Hematopoietic multipotent progenitor cell (in vitro differentiated cells): ENCODE measurements at regions not wholly inside any gene's neighbourhood (a gene's known extent, or its start where the extent isn't known, plus 50 kb on each side); places are given as distances from the start of the nearest gene placed in this dataset.
"Not testable (repeated sequence)": the region's sequence is repeated elsewhere in the genome, so short reads cannot be mapped to it uniquely, and the experiment has no call there.

Experiments
- DNase-seq, 3 donors: peaks; one replicate each; pipeline ENCODE4 v3.0.0-alpha.2; 2011 to 2015; ENCODE audit warnings: low read depth in 2 of 3, low spot score in 2 of 3

GRCh38 chr2:64277101-64277849, 133.1 kb upstream of the PELI1 start:
- peak in 1 of 3 donors; percentile 27 for DNase-seq

- not testable (repeated sequence) for DNase-seq
Measured at GRCh38 chr2:64280812-64281211, 136.6 kb upstream of the PELI1 start.

- no peak for DNase-seq
Measured at GRCh38 chr2:64283006-64283570, 138.9 kb upstream of the PELI1 start.

DNA sequence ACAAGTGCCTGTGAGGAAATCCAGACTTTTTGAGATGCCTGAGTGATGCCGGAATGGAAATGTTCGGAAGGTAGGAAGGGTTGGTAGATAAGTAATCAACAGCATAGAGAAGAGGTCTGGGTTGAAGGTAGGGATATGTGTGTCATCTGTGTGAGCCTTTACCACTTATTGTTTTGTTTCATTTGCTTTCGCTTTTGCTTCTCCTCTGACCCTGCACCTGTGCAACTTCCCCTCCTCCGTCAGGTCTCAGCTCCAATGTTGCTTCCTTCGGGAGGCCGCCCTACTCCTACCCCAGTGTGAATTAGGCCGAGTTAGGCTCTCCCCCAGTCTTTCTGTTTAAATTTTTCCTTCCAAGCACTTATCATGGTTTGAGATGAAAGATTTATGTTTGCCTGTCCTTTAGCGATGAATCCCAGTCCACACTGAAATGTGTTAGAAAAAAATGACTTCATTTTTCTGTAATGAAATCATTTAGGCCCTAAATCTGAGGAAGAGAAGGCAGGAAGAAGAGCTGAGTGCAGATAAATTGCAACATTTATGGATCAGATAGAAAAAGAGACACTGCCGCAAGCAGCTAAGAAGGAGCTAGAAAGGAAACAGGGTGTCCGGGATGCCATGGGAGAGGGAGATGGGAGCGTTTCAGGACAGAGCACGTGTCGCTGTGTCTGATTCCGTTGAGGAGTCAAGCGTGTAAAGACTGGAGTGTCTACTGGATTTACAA, 139.6 kb upstream of the PELI1 start:
- peak in 1 of 3 donors; percentile 55 for DNase-seq

- no peak for DNase-seq
Measured at GRCh38 chr2:64284751-64285150, 140.5 kb upstream of the PELI1 start.

GRCh38 chr2:64287202-64287740, 143.1 kb upstream of the PELI1 start:
- DNase-seq = no peak

DNA sequence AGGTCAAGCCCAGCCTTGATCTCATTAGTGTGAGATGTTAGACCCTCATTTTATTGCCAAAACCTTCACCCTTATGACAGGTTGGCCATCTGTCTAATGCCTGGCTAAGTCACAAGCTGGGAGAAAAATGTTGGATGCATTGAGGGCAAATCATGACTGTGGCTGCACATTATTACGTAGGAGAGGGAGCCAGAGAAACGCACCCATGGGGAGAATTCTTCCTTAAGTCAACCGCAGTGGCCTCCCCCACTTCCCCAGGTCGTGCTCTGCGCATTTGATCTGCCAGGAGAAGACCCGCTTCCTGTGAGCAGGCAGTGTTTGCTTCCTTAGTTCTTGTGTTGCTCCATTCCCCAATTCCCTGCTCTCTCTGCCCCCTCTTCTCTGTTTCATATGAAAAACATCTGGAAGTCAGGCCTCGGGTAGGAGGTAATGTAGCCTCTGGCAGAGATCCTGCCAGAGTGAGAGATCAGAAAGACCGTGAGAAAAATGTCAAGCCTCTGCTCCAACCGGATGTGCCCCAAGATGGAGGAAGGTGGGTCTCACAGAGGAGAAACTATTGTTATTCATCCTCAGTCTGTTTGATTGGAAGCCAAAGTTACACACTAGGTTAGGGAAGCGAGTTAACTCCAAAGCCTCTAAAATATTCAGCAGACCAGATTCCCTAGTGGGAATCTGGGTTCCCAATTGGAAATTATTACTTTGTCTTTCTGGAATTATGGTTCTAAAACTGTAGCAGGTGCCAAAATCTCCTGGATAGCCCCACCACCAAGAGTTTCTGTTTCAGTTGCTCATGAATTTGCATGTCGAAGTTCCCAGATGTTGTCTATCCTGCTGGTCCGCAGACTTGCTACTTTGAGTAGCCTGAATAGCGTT, 144.3 kb upstream of the PELI1 start:
- no peak for DNase-seq

GRCh38 chr2:64289251-64289650, 145.0 kb upstream of the PELI1 start:
- no peak for DNase-seq

GRCh38 chr2:64289737-64290136, 145.5 kb upstream of the PELI1 start:
- no peak for DNase-seq

- no peak for DNase-seq
Measured at GRCh38 chr2:64291181-64291580, 147.0 kb upstream of the PELI1 start.

GRCh38 chr2:64295326-64296139, 151.3 kb upstream of the PELI1 start:
- no peak for DNase-seq

GRCh38 chr2:64296140-64296480, 151.9 kb upstream of the PELI1 start:
- DNase-seq = peak in 1 of 3 donors; percentile 34

GRCh38 chr2:64296695-64297346, 152.6 kb upstream of the PELI1 start:
- DNase-seq = no peak

- DNase-seq = peak in 1 of 3 donors; percentile 38
Measured at GRCh38 chr2:64298161-64298560, 153.9 kb upstream of the PELI1 start.

DNA sequence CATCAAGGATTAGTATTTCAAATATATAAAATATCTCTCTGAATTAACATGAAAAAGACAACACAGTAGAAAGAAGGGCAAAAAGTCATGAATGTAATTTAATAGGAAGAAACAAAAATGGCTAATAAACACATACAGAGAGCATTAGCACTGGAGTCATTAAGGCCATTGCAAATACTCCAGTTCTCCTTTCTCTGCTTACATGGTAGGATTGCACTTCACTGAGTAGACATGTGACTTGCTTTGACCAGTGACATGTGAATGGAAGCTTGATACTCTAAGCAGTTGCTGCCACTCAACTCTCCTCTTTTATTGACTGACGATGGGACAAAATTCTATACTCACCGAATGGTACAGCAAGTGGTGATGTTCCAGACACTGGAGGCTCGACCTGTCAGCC, 153.9 kb upstream of the LGALSL start:
- DNase-seq = no peak

DNA sequence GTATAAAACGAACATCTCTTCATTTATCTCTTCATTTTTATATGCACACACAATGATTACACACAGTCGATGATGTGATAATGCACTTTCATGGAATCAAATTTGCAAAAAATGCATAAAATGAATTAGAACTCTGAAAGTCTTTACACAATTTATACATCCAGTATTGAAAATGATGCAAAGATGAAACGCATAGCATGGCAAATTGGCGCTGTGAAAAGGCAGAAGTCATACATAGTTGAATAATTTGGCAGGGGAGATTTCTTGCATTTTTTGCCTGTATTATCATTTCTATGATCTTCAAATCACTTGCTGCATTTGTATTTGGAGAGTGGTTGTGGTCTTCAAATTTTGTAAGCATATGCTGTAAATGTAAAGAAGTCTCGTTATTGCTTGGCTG, 150.7 kb upstream of the LGALSL start:
- no peak for DNase-seq

DNA sequence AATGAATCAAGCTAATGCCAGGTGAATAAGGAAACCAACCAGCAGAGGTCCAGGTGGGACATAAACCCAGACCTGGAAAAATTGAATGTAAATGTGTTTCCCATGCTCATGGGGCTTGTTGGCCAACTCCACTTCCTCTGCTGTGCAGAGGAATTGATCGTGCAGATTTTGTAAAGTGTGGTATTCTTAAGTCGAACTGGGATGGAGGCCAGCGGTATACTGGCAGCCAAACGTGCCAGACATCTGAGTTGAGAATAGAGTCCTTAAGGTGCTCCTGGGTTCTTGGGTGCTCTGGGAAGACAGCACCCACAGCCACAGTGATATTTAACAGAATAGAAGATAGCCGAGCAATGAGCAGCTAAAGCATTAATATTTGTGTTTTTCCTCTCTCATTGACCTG, 146.5 kb upstream of the LGALSL start:
- no peak for DNase-seq

DNA sequence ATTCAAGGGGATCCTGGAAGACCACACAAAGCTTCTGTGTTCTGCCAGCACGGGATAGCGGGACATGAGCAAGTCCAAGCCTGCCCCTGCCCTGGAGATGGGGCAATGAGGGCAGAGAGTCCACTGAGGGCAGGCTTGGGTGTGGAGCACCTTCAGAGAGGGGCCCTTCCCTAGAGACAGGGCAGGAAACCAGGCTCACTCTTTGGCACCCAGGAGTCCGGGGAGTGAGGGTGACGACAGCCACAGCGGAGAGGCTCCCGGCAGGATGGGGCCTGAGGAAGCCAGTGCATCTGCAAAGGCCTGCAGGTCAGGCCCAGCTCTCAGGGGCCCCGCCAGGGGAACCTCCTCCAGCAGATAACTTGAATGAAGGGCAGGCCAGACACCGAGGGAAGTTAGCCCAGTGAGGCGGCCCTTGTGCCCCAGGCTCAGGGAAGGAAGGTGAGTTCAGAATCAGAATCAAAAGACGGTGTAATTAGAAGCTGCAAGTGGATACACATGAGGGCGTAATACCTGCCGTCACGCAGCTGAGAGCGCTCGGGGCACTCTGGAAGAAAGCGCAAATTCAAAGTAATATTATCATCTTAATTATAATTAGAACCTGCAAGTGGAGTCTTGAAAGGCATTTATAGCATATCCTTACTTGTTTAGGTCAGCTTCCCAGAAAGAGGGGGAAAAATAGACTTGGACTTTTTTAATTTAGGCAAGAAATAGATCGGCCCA, 142.6 kb upstream of the LGALSL start:
- no peak for DNase-seq
